K562 (cell line): ENCODE measurements at regions not wholly inside any gene's neighbourhood (a gene's known extent, or its start where the extent isn't known, plus 50 kb on each side); places are given as distances from the start of the nearest gene placed in this dataset.

Experiments
- ATAC-seq: fragments of 200-7000 bp; cut with Tn5 transposase; 3 replicates; pipeline ENCODE4 v1.9.1; 2020; ENCODE audit warnings: moderate library complexity
- BruUV-seq: library from RNA; stranded (reverse); fragments of 400-500 nt; replicated peaks from 2 replicates; lab custom pipeline; 2021; lab: Mats Ljungman, UMichigan
- CTCF ChIA-PET: fragments of 300-600 bp; formaldehyde crosslinking; extraction: SDS; loops from one replicate; lab custom pipeline; 2021; ENCODE audit warnings: low intra/inter-chr PET ratio; lab: Yijun Ruan, JAX
- POLR2A ChIA-PET: fragments of 300-600, 350-650 bp; sonication (Branson Sonifier 250); formaldehyde crosslinking; extraction: SDS; loops from one replicate; lab custom pipeline; 2021; ENCODE audit warnings: antibody characterized with exemption, inconsistent platforms; lab: Yijun Ruan, JAX
- DNase-seq, 4 experiments: peaks; one replicate each; pipeline versions ENCODE4 v3.0.0 to v3.0.0-alpha.2; 2011 to 2018; ENCODE audit warnings: low spot score in 3 of 4, mixed read lengths in 3 of 4; ENCODE audit errors: extremely low read depth in 1 of 4
- FAIRE-seq: peaks from 2 replicates; lab custom pipeline; 2011; peaks lifted over from hg19 to GRCh38; lab: Jason Lieb, UNC
- H2AFZ ChIP-seq: 2 replicates; pipeline ENCODE4 v1.6.0; 2011; ENCODE audit warnings: low read depth, low read length, control low read depth, inconsistent platforms
- H3K27ac ChIP-seq: fragments of 200-600 bp; 3 replicates; pipeline ENCODE4 v1.8.0; 2011; ENCODE audit warnings: low read depth, mild to moderate bottlenecking, control low read depth, inconsistent platforms, low read length, moderate library complexity, mixed read lengths; ENCODE audit errors: extremely low read depth
- H3K27me3 ChIP-seq, 2 experiments: fragments of 300-600 bp in 1 of 2; 2 replicates in 1 of 2; 3 replicates in 1 of 2; pipeline versions ENCODE4 v1.6.0 to v1.8.0; 2011; ENCODE audit warnings: inconsistent platforms in 2 of 2, low read length in 2 of 2, mild to moderate bottlenecking in 1 of 2, mixed read lengths in 1 of 2, moderate library complexity in 1 of 2; ENCODE audit not compliant: control insufficient read depth in 2 of 2, insufficient read depth in 2 of 2
- H3K36me3 ChIP-seq: fragments of 300-600 bp; 3 replicates; pipeline ENCODE4 v1.8.0; 2011; ENCODE audit warnings: mild to moderate bottlenecking, low read length, inconsistent platforms; ENCODE audit not compliant: control insufficient read depth, insufficient read depth
- H3K4me1 ChIP-seq, 2 experiments: fragments of 200-600 bp in 1 of 2; replicated peaks in 1 of 2; 2 replicates in 1 of 2; 3 replicates in 1 of 2; pipeline versions ENCODE4 v1.5.1 to v1.8.0; 2011; ENCODE audit warnings: inconsistent platforms in 2 of 2, low read length in 2 of 2, mild to moderate bottlenecking in 1 of 2, mixed read lengths in 1 of 2, moderate library complexity in 1 of 2; ENCODE audit not compliant: control insufficient read depth in 2 of 2, insufficient read depth in 2 of 2
- H3K4me2 ChIP-seq: 2 replicates; pipeline ENCODE4 v1.6.1; 2011; ENCODE audit warnings: low read length, control low read depth, inconsistent platforms, mixed read lengths; ENCODE audit not compliant: insufficient read depth
- H3K4me3 ChIP-seq: fragments of 200-600 bp; sonication (generic), shearing (Covaris generic); 2 replicates; pipeline ENCODE4 v1.5.1; 2016; ENCODE audit warnings: control low read depth, inconsistent platforms
- H3K79me2 ChIP-seq: fragments of 200-600 bp; 3 replicates; pipeline ENCODE4 v1.8.0; 2011; ENCODE audit warnings: low read length, inconsistent platforms; ENCODE audit not compliant: control insufficient read depth, insufficient read depth
- H3K9ac ChIP-seq, 2 experiments: 2 replicates each; pipeline versions ENCODE4 v1.6.0 to v1.6.1; 2011; ENCODE audit warnings: low read depth in 2 of 2, low read length in 2 of 2, control low read depth in 1 of 2, inconsistent platforms in 1 of 2, mild to moderate bottlenecking in 1 of 2, mixed read lengths in 1 of 2; ENCODE audit not compliant: insufficient read depth in 1 of 2
- H3K9me1 ChIP-seq: one replicate; pipeline ENCODE4 v1.6.0; 2011; ENCODE audit warnings: inconsistent platforms, mild to moderate bottlenecking, low read length, moderate library complexity; ENCODE audit not compliant: control insufficient read depth, insufficient read depth
- H3K9me3 ChIP-seq: replicated peaks from 2 replicates; pipeline ENCODE4 v1.5.1; 2011; ENCODE audit warnings: low read depth, low read length, inconsistent platforms; ENCODE audit not compliant: control insufficient read depth, insufficient read depth
- H4K20me1 ChIP-seq: replicated peaks from 2 replicates; pipeline ENCODE4 v1.6.1; 2011; ENCODE audit warnings: low read length, inconsistent platforms, mixed read lengths; ENCODE audit not compliant: control insufficient read depth, insufficient read depth
- ARID1B ChIP-seq: fragments of 450-650 bp; IDR thresholded peaks from 2 replicates; pipeline ENCODE4 v1.6.1; 2016; ENCODE audit warnings: antibody characterized with exemption, mild to moderate bottlenecking, inconsistent platforms
- BMI1 ChIP-seq: fragments of 150-350 bp; IDR thresholded peaks from 2 replicates; pipeline ENCODE4 v1.6.1; 2014; ENCODE audit warnings: low read length
- BRD9 ChIP-seq: fragments of 450-650 bp; IDR thresholded peaks from 2 replicates; pipeline ENCODE4 v1.6.1; 2018; ENCODE audit warnings: low read depth; ENCODE audit not compliant: partially characterized antibody
- CBFA2T2 ChIP-seq: fragments of 450-650 bp; conservative IDR thresholded peaks from 2 replicates; pipeline ENCODE4 v1.6.1; 2017; ENCODE audit warnings: mild to moderate bottlenecking
- HEY1 ChIP-seq: fragments of 250-450 bp; sonication (Bioruptor Pico); IDR thresholded peaks from 2 replicates; pipeline ENCODE4 v1.5.0; 2020; ENCODE audit warnings: mild to moderate bottlenecking, moderate library complexity, borderline replicate concordance
- KDM4B ChIP-seq, 2 experiments: fragments of 450-650 bp in 1 of 2; sonication (generic) in 1 of 2; IDR thresholded peaks; 2 replicates each; pipeline ENCODE4 v1.6.1; 2016 to 2017; ENCODE audit warnings: borderline replicate concordance in 2 of 2, antibody characterized with exemption in 1 of 2, low read depth in 1 of 2, mild to moderate bottlenecking in 1 of 2
- NUFIP1 ChIP-seq: fragments of 450-650 bp; IDR thresholded peaks from 2 replicates; pipeline ENCODE4 v1.6.1; 2018; ENCODE audit not compliant: partially characterized antibody
- U2AF1 ChIP-seq: fragments of 200-400 bp; formaldehyde crosslinking; optimal IDR thresholded peaks from 2 replicates; pipeline ENCODE3; 2017; ENCODE audit warnings: mild to moderate bottlenecking, low read depth, low read length, moderate library complexity
- VEZF1 ChIP-seq: fragments of 200-800 bp; sonication (Bioruptor generic); IDR thresholded peaks from 2 replicates; pipeline ENCODE4 v1.6.1; 2017; ENCODE audit warnings: missing genetic modification characterization, missing compliant biosample characterization
- ZBTB12 ChIP-seq: fragments of 250-450 bp; sonication (Bioruptor Pico); IDR thresholded peaks from 2 replicates; pipeline ENCODE4 v1.4.0; 2020
- ZNF57 ChIP-seq: fragments of 450-650 bp; formaldehyde crosslinking; IDR thresholded peaks from 2 replicates; pipeline ENCODE4 v1.4.0; 2020; ENCODE audit warnings: mild to moderate bottlenecking, moderate library complexity
- ZNF586 ChIP-seq: fragments of 450-650 bp; formaldehyde crosslinking; conservative IDR thresholded peaks from 2 replicates; pipeline ENCODE4 v1.4.0; 2020; ENCODE audit warnings: mild to moderate bottlenecking, moderate library complexity
- ZNF77 ChIP-seq: fragments of 250-450 bp; sonication (Bioruptor Pico); IDR thresholded peaks from 2 replicates; pipeline ENCODE4 v1.5.0; 2020
- WGBS: fragments of 100-300 bp; shearing (Covaris generic); methylation state at CpG from one replicate; pipeline ENCODE4 v1.1.6; 2016; ENCODE audit warnings: low coverage, mixed read lengths; ENCODE audit not compliant: insufficient coverage; ENCODE audit errors: missing lambda C conversion rate; 5-methylcytosine and 5-hydroxymethylcytosine counted together
- in situ Hi-C: fragments of 300-500 bp; cut with MboI; formaldehyde crosslinking; loops from 4 replicates; pipeline ENCODE4 v1.15.0; 2018; ENCODE audit warnings: inconsistent platforms, mixed read lengths
- intact Hi-C: fragments of 100-400 bp; cut with micrococcal nuclease; formaldehyde crosslinking; loops from 2 replicates; pipeline ENCODE4 v1.14.2; 2022

GRCh38 chr6:94735270-94735669 is 842.1 kb upstream of the MANEA start:
- in situ Hi-C loops: no loop called here
- H3K27ac ChIP-seq: no peak overlapping the region
- H3K9me3 ChIP-seq: no peaks in the 10 kb centered on the region; the same call in 1 of the 2 replicates
- POLR2A ChIA-PET: no interaction called here
- CTCF ChIA-PET: no interaction called here
- 0% methylated on average over 7 of the region's 7 CpGs for WGBS
- no peak overlapping the region for H3K4me3 ChIP-seq
- FAIRE-seq (no peak), DNase-seq (no peak), ATAC-seq (no peak)
- no peak for TF ChIP-seq NUFIP1
- TF ChIP-seq BMI1: no peak
- H3K36me3 ChIP-seq: no peaks in the 10 kb centered on the region
- no peaks in the 10 kb centered on the region for H3K9me1 ChIP-seq
- no peaks in the 10 kb centered on the region for H4K20me1 ChIP-seq
- intact Hi-C loops: no loop called here
- H3K4me2 ChIP-seq: no peak overlapping the region
- no TSS peak for BruUV-seq
- H3K4me1 ChIP-seq: no peaks in the 10 kb centered on the region
- H3K79me2 ChIP-seq: no peaks in the 10 kb centered on the region
- no peaks in the 10 kb centered on the region for H3K27me3 ChIP-seq
- H2AFZ ChIP-seq: no peak overlapping the region
- H3K9ac ChIP-seq: no peak overlapping the region

GRCh38 chr6:94734751-94735150 is 842.6 kb upstream of the MANEA start:
- WGBS: 0% methylated on average over 1 of the region's 1 CpG
- TF ChIP-seq ZNF586 (CRISPR knock-in tag) (no peak), VEZF1 (no peak), CBFA2T2 (no peak), U2AF1 (no peak), ZNF57 (no peak), ZNF77 (CRISPR knock-in tag) (no peak), ARID1B (no peak), ZBTB12 (no peak), BRD9 (no peak), HEY1 (CRISPR knock-in tag) (no peak), KDM4B (IDR thresholded peaks at IDR 0.05; ENCODE audit: borderline replicate concordance in 2 of 2, low read depth in 1 of 2) (no peak)
- TF ChIP-seq, all 486 proteins: peak for 0
- intact Hi-C loops: no loop called here

More at GRCh38 chr6:94734751-94735150, 842.6 kb upstream of the MANEA start:
- CTCF ChIA-PET: no interaction called here
- Histone ChIP-seq H3K36me3 (no peaks in the 10 kb centered on the region), H3K9ac (no peak overlapping the region), H3K27ac (no peak overlapping the region), H3K4me3 (no peak overlapping the region), H4K20me1 (no peaks in the 10 kb centered on the region), H3K4me2 (no peak overlapping the region), H3K9me3 (no peaks in the 10 kb centered on the region; the same call in 1 of the 2 replicates), H2AFZ (no peak overlapping the region), H3K79me2 (no peaks in the 10 kb centered on the region), H3K27me3 (no peaks in the 10 kb centered on the region), H3K9me1 (no peaks in the 10 kb centered on the region), H3K4me1 (no peaks in the 10 kb centered on the region)
- in situ Hi-C loops: no loop called here
- BruUV-seq: no TSS peak
- DNase-seq (no peak), ATAC-seq (no peak), FAIRE-seq (no peak)
- POLR2A ChIA-PET: no interaction called here
